GM23338 (cell line): ENCODE measurements at regions not wholly inside any gene's neighbourhood (a gene's known extent, or its start where the extent isn't known, plus 50 kb on each side); places are given as distances from the start of the nearest gene placed in this dataset.

Source experiments
- CREB1 ChIP-seq: fragments of 250-450 bp; sonication (Bioruptor Pico); IDR thresholded peaks from 2 replicates; pipeline ENCODE4 v1.5.0; 2020; ENCODE audit warnings: low read depth, mild to moderate bottlenecking, moderate library complexity
- EZH2 ChIP-seq: fragments of 200-600 bp; sonication (generic); IDR thresholded peaks from one replicate; pipeline ENCODE4 v1.8.0; 2017; ENCODE audit warnings: antibody characterized with exemption, mild to moderate bottlenecking, low read depth; ENCODE audit not compliant: unreplicated experiment
- EZH2phosphoT487 ChIP-seq: fragments of 200-600 bp; sonication (generic); IDR thresholded peaks from one replicate; pipeline ENCODE4 v1.8.1; 2018; ENCODE audit warnings: antibody characterized with exemption; ENCODE audit not compliant: unreplicated experiment
- JUNB ChIP-seq: IDR thresholded peaks from one replicate; pipeline ENCODE4 v1.6.1; 2016; ENCODE audit warnings: antibody characterized with exemption; ENCODE audit not compliant: unreplicated experiment
- NANOG ChIP-seq: IDR thresholded peaks from 2 replicates; pipeline ENCODE4 v1.6.1; 2016; ENCODE audit warnings: antibody characterized with exemption, borderline replicate concordance
- POLR2AphosphoS5 ChIP-seq: IDR thresholded peaks from 2 replicates; pipeline ENCODE4 v1.6.1; 2016; ENCODE audit warnings: antibody characterized with exemption, low read depth
- ZNF114 ChIP-seq: fragments of 250-450 bp; sonication (Bioruptor Pico); IDR thresholded peaks from 2 replicates; pipeline ENCODE4 v1.5.0; 2020; ENCODE audit warnings: mild to moderate bottlenecking, moderate library complexity
- ZNF331 ChIP-seq: fragments of 250-450 bp; sonication (Bioruptor Pico); IDR thresholded peaks from 2 replicates; pipeline ENCODE4 v1.5.0; 2020; ENCODE audit warnings: low read depth, mild to moderate bottlenecking, moderate library complexity
- TF ChIP-seq, protein P1 (sequence below), 2 experiments: fragments of 200-600 bp in 1 of 2; sonication (generic) in 1 of 2; conservative IDR thresholded peaks; 2 replicates each; pipeline versions ENCODE4 v1.5.1 to v1.6.1; 2016 to 2017; ENCODE audit warnings: antibody characterized with exemption in 2 of 2, low read depth in 2 of 2, mild to moderate bottlenecking in 2 of 2, moderate library complexity in 1 of 2
- TF ChIP-seq, protein P2 (sequence below): IDR thresholded peaks from one replicate; pipeline ENCODE4 v1.6.1; 2018; ENCODE audit warnings: antibody characterized with exemption; ENCODE audit not compliant: unreplicated experiment
- TF ChIP-seq, protein P3 (sequence below): fragments of 250-450 bp; sonication (Bioruptor Pico); IDR thresholded peaks from 2 replicates; pipeline ENCODE4 v1.5.0; 2020; ENCODE audit warnings: mild to moderate bottlenecking, moderate library complexity
- TF ChIP-seq, protein P4 (sequence below): IDR thresholded peaks from 2 replicates; pipeline ENCODE4 v1.6.1; 2016; ENCODE audit warnings: antibody characterized with exemption

DNA sequence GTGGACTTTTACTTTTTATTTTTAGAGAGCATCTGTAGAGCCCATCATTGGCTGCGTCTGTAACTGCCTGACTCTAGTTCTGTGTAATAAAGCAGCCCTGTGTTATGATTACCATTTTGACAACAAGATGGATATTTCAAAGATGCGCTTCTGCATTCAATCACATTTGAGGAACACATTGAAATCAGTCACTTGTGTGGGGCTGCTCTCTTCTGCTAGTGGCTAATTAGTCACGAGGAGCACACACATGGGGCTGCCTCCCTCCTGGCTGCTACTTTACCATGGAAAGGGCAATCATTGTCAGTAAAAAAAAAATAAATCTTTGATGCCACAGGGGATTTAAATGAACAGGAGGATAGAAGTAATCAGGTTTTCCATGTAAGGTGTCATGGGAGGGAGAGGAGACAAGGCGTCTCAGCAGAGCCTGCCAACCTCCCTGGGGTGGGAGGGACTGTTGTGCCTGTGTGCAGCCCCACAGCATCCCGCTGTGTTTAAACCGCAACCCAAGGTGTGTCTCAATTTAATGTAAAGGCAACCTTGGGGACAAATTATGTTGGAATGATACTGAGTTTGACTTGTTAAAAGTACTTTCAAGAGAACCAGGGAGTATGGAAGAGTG lies 205.2 kb upstream of the COBL start:
- TF ChIP-seq, protein P1, sequence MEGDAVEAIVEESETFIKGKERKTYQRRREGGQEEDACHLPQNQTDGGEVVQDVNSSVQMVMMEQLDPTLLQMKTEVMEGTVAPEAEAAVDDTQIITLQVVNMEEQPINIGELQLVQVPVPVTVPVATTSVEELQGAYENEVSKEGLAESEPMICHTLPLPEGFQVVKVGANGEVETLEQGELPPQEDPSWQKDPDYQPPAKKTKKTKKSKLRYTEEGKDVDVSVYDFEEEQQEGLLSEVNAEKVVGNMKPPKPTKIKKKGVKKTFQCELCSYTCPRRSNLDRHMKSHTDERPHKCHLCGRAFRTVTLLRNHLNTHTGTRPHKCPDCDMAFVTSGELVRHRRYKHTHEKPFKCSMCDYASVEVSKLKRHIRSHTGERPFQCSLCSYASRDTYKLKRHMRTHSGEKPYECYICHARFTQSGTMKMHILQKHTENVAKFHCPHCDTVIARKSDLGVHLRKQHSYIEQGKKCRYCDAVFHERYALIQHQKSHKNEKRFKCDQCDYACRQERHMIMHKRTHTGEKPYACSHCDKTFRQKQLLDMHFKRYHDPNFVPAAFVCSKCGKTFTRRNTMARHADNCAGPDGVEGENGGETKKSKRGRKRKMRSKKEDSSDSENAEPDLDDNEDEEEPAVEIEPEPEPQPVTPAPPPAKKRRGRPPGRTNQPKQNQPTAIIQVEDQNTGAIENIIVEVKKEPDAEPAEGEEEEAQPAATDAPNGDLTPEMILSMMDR (conservative IDR thresholded peaks at IDR 0.05; ENCODE audit: low read depth in 2 of 2), result no peak
- TF ChIP-seq JUNB, result no peak
- TF ChIP-seq CREB1, result no peak
- no peak for TF ChIP-seq EZH2
- TF ChIP-seq EZH2phosphoT487, result no peak
- TF ChIP-seq, protein P2, sequence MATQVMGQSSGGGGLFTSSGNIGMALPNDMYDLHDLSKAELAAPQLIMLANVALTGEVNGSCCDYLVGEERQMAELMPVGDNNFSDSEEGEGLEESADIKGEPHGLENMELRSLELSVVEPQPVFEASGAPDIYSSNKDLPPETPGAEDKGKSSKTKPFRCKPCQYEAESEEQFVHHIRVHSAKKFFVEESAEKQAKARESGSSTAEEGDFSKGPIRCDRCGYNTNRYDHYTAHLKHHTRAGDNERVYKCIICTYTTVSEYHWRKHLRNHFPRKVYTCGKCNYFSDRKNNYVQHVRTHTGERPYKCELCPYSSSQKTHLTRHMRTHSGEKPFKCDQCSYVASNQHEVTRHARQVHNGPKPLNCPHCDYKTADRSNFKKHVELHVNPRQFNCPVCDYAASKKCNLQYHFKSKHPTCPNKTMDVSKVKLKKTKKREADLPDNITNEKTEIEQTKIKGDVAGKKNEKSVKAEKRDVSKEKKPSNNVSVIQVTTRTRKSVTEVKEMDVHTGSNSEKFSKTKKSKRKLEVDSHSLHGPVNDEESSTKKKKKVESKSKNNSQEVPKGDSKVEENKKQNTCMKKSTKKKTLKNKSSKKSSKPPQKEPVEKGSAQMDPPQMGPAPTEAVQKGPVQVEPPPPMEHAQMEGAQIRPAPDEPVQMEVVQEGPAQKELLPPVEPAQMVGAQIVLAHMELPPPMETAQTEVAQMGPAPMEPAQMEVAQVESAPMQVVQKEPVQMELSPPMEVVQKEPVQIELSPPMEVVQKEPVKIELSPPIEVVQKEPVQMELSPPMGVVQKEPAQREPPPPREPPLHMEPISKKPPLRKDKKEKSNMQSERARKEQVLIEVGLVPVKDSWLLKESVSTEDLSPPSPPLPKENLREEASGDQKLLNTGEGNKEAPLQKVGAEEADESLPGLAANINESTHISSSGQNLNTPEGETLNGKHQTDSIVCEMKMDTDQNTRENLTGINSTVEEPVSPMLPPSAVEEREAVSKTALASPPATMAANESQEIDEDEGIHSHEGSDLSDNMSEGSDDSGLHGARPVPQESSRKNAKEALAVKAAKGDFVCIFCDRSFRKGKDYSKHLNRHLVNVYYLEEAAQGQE, result no peak
- no peak for TF ChIP-seq POLR2AphosphoS5
- TF ChIP-seq, protein P3, sequence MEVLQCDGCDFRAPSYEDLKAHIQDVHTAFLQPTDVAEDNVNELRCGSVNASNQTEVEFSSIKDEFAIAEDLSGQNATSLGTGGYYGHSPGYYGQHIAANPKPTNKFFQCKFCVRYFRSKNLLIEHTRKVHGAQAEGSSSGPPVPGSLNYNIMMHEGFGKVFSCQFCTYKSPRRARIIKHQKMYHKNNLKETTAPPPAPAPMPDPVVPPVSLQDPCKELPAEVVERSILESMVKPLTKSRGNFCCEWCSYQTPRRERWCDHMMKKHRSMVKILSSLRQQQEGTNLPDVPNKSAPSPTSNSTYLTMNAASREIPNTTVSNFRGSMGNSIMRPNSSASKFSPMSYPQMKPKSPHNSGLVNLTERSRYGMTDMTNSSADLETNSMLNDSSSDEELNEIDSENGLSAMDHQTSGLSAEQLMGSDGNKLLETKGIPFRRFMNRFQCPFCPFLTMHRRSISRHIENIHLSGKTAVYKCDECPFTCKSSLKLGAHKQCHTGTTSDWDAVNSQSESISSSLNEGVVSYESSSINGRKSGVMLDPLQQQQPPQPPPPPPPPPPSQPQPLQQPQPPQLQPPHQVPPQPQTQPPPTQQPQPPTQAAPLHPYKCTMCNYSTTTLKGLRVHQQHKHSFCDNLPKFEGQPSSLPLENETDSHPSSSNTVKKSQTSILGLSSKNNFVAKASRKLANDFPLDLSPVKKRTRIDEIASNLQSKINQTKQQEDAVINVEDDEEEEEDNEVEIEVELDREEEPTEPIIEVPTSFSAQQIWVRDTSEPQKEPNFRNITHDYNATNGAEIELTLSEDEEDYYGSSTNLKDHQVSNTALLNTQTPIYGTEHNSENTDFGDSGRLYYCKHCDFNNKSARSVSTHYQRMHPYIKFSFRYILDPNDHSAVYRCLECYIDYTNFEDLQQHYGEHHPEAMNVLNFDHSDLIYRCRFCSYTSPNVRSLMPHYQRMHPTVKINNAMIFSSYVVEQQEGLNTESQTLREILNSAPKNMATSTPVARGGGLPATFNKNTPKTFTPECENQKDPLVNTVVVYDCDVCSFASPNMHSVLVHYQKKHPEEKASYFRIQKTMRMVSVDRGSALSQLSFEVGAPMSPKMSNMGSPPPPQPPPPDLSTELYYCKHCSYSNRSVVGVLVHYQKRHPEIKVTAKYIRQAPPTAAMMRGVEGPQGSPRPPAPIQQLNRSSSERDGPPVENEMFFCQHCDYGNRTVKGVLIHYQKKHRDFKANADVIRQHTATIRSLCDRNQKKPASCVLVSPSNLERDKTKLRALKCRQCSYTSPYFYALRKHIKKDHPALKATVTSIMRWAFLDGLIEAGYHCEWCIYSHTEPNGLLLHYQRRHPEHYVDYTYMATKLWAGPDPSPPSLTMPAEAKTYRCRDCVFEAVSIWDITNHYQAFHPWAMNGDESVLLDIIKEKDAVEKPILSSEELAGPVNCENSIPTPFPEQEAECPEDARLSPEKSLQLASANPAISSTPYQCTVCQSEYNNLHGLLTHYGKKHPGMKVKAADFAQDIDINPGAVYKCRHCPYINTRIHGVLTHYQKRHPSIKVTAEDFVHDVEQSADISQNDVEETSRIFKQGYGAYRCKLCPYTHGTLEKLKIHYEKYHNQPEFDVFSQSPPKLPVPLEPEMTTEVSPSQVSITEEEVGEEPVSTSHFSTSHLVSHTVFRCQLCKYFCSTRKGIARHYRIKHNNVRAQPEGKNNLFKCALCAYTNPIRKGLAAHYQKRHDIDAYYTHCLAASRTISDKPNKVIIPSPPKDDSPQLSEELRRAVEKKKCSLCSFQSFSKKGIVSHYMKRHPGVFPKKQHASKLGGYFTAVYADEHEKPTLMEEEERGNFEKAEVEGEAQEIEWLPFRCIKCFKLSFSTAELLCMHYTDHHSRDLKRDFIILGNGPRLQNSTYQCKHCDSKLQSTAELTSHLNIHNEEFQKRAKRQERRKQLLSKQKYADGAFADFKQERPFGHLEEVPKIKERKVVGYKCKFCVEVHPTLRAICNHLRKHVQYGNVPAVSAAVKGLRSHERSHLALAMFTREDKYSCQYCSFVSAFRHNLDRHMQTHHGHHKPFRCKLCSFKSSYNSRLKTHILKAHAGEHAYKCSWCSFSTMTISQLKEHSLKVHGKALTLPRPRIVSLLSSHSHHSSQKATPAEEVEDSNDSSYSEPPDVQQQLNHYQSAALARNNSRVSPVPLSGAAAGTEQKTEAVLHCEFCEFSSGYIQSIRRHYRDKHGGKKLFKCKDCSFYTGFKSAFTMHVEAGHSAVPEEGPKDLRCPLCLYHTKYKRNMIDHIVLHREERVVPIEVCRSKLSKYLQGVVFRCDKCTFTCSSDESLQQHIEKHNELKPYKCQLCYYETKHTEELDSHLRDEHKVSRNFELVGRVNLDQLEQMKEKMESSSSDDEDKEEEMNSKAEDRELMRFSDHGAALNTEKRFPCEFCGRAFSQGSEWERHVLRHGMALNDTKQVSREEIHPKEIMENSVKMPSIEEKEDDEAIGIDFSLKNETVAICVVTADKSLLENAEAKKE (CRISPR knock-in tag), result no peak
- TF ChIP-seq ZNF114, result no peak
- TF ChIP-seq, protein P4, sequence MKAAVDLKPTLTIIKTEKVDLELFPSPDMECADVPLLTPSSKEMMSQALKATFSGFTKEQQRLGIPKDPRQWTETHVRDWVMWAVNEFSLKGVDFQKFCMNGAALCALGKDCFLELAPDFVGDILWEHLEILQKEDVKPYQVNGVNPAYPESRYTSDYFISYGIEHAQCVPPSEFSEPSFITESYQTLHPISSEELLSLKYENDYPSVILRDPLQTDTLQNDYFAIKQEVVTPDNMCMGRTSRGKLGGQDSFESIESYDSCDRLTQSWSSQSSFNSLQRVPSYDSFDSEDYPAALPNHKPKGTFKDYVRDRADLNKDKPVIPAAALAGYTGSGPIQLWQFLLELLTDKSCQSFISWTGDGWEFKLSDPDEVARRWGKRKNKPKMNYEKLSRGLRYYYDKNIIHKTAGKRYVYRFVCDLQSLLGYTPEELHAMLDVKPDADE, result no peak
- TF ChIP-seq NANOG, result no peak
- TF ChIP-seq ZNF331 (CRISPR knock-in tag), result no peak
